IMR-90 (cell line): ENCODE measurements at regions not wholly inside any gene's neighbourhood (a gene's known extent, or its start where the extent isn't known, plus 50 kb on each side); places are given as distances from the start of the nearest gene placed in this dataset.

Source experiments
- ATAC-seq: fragments of 200-7000 bp; cut with Tn5 transposase; 2 replicates; pipeline ENCODE4 v1.9.1; 2020; ENCODE audit warnings: low read depth, mild to moderate bottlenecking, moderate library complexity
- BruUV-seq: library from RNA; stranded (reverse); fragments of 400-500 nt; replicated peaks from 2 replicates; lab custom pipeline; 2021; lab: Mats Ljungman, UMichigan
- CTCF ChIA-PET: fragments of 300-600 bp; formaldehyde crosslinking; extraction: SDS; loops from one replicate; lab custom pipeline; 2021; ENCODE audit warnings: antibody characterized with exemption; lab: Yijun Ruan, JAX
- POLR2A ChIA-PET: fragments of 300-600 bp; sonication (Branson Sonifier 250); formaldehyde crosslinking; loops from one replicate; lab custom pipeline; 2022; ENCODE audit warnings: antibody characterized with exemption; ENCODE audit not compliant: unreplicated experiment; lab: Charles Lee
- DNase-seq: peaks from one replicate; pipeline ENCODE4 v3.0.0; 2013
- H2AFZ ChIP-seq: replicated peaks from 2 replicates; pipeline ENCODE3; 2013; ENCODE audit warnings: low read length, mild to moderate bottlenecking; ENCODE audit not compliant: poor library complexity
- H2AK5ac ChIP-seq: 2 replicates; pipeline ENCODE4 v1.6.1; 2013; ENCODE audit warnings: low read depth, low read length, inconsistent platforms
- H2AK9ac ChIP-seq: replicated peaks from 2 replicates; pipeline ENCODE3; 2013; ENCODE audit warnings: mild to moderate bottlenecking, low read depth, low read length, moderate library complexity; ENCODE audit not compliant: poor library complexity
- H2BK120ac ChIP-seq: 2 replicates; pipeline ENCODE4 v1.6.1; 2013; ENCODE audit warnings: low read depth, low read length, inconsistent platforms
- H2BK15ac ChIP-seq: 3 replicates; pipeline ENCODE4 v1.6.1; 2013; ENCODE audit warnings: low read depth, low read length, inconsistent platforms
- H2BK20ac ChIP-seq: 2 replicates; pipeline ENCODE4 v1.6.1; 2013; ENCODE audit warnings: low read depth, mild to moderate bottlenecking, inconsistent platforms, low read length, moderate library complexity
- H2BK5ac ChIP-seq: 2 replicates; pipeline ENCODE4 v1.6.1; 2013; ENCODE audit warnings: mild to moderate bottlenecking, low read depth, low read length, inconsistent platforms; ENCODE audit not compliant: poor library complexity, severe bottlenecking
- H3K14ac ChIP-seq: replicated peaks from 2 replicates; pipeline ENCODE4 v1.6.1; 2013; ENCODE audit warnings: low read depth, low read length, inconsistent platforms
- H3K18ac ChIP-seq: 2 replicates; pipeline ENCODE4 v1.6.1; 2013; ENCODE audit warnings: low read depth, low read length, control low read depth
- H3K23ac ChIP-seq: 2 replicates; pipeline ENCODE4 v1.6.1; 2013; ENCODE audit warnings: low read depth, low read length, inconsistent platforms
- H3K27ac ChIP-seq: 2 replicates; pipeline ENCODE4 v1.5.1; 2013; ENCODE audit warnings: mild to moderate bottlenecking, control low read depth, low read length; ENCODE audit not compliant: insufficient read depth
- H3K27me3 ChIP-seq: 2 replicates; pipeline ENCODE4 v1.6.1; 2013; ENCODE audit warnings: low read length; ENCODE audit not compliant: control insufficient read depth, insufficient read depth
- H3K36me3 ChIP-seq: 2 replicates; pipeline ENCODE4 v1.6.1; 2013; ENCODE audit warnings: low read length, mixed read lengths; ENCODE audit not compliant: control insufficient read depth, insufficient read depth
- H3K4ac ChIP-seq: 2 replicates; pipeline ENCODE4 v1.6.1; 2013; ENCODE audit warnings: low read depth, low read length, inconsistent platforms
- H3K4me1 ChIP-seq: 2 replicates; pipeline ENCODE4 v1.6.1; 2013; ENCODE audit warnings: low read length, mixed read lengths; ENCODE audit not compliant: control insufficient read depth, insufficient read depth
- H3K4me2 ChIP-seq: 2 replicates; pipeline ENCODE4 v1.6.1; 2013; ENCODE audit warnings: low read depth, mild to moderate bottlenecking, control low read depth, low read length, moderate library complexity
- H3K4me3 ChIP-seq: 2 replicates; pipeline ENCODE4 v1.5.1; 2013; ENCODE audit warnings: low read depth, mild to moderate bottlenecking, control low read depth, low read length, moderate library complexity; ENCODE audit not compliant: insufficient read depth
- H3K56ac ChIP-seq: 2 replicates; pipeline ENCODE4 v1.6.1; 2013; ENCODE audit warnings: low read length, inconsistent platforms; ENCODE audit not compliant: insufficient read depth; ENCODE audit errors: extremely low read depth
- H3K79me1 ChIP-seq, 2 experiments: 2 replicates each; pipeline ENCODE4 v1.6.1; 2013; ENCODE audit warnings: low read length in 2 of 2, inconsistent platforms in 1 of 2, low read depth in 1 of 2
- H3K9ac ChIP-seq: 2 replicates; pipeline ENCODE4 v1.6.1; 2013; ENCODE audit warnings: low read depth, low read length, control low read depth
- H3K9me1 ChIP-seq: 2 replicates; pipeline ENCODE4 v1.6.1; 2013; ENCODE audit warnings: low read length, inconsistent platforms; ENCODE audit not compliant: insufficient read depth
- H3K9me3 ChIP-seq: 2 replicates; pipeline ENCODE4 v1.6.1; 2013; ENCODE audit warnings: low read length; ENCODE audit not compliant: control insufficient read depth, insufficient read depth
- H4K20me1 ChIP-seq: 2 replicates; pipeline ENCODE4 v1.6.1; 2013; ENCODE audit warnings: low read length, inconsistent platforms; ENCODE audit not compliant: insufficient read depth
- H4K5ac ChIP-seq: 2 replicates; pipeline ENCODE4 v1.6.1; 2013; ENCODE audit warnings: mild to moderate bottlenecking, low read depth, low read length, control low read depth
- H4K8ac ChIP-seq, 2 experiments: 2 replicates each; pipeline ENCODE4 v1.6.1; 2013; ENCODE audit warnings: low read depth in 2 of 2, low read length in 2 of 2, control low read depth in 1 of 2, inconsistent platforms in 1 of 2
- H4K91ac ChIP-seq: 2 replicates; pipeline ENCODE4 v1.6.1; 2013; ENCODE audit warnings: low read depth, low read length, inconsistent platforms; ENCODE audit not compliant: insufficient read depth
- MAZ ChIP-seq: IDR thresholded peaks from 2 replicates; pipeline ENCODE4 v1.6.1; 2012; ENCODE audit warnings: low read depth, mild to moderate bottlenecking, low read length, improper control_type of control experiment, moderate library complexity, borderline replicate concordance
- WGBS, 2 experiments: methylation state at CpG; one replicate each; pipeline versions ENCODE4 v1.1.5 to v1.1.7; 2013; ENCODE audit warnings: missing lambda C conversion rate in 2 of 2; ENCODE audit not compliant: insufficient read length in 1 of 2; ENCODE audit errors: extremely low coverage in 2 of 2; 5-methylcytosine and 5-hydroxymethylcytosine counted together
- dilution Hi-C: fragments of 300-500 bp; cut with HindIII; formaldehyde crosslinking; loops from one replicate; pipeline ENCODE4 v1.14.3; 2018; ENCODE audit warnings: low sequenced_read_pairs; ENCODE audit not compliant: unreplicated experiment
- in situ Hi-C: fragments of 300-500 bp; cut with MboI; formaldehyde crosslinking; loops from 3 replicates; pipeline ENCODE4 v1.14.3; 2019; ENCODE audit warnings: low sequenced_read_pairs, inconsistent platforms, mixed read lengths
- intact Hi-C: fragments of 100-400 bp; cut with micrococcal nuclease; formaldehyde crosslinking; loops from 2 replicates; pipeline ENCODE4 v1.10.0; 2022

DNA sequence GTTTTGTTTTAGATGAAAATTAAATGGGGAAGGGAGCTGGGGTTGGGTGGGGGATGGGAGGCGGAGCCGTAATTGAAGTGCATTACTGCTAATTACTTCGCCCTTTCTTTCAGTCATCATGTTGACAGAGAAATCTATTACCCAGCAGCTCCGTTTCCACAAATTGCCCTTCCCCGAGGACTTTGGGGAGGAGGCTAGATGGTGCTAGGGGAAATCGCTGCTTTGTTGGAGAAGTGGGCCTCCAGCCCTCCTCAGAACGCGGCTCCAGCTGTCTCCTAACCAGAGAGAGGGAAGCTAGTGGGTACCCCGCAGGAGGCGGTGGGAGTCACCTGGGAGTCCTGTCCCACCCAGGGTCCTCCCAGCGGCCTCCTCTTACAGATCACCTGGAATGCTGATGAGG is 130.9 kb upstream of the MYCN start:
- ChIA-PET CTCF (no interaction called here), POLR2A (no interaction called here)
- no peaks in the 10 kb centered on the region for H3K9me1 ChIP-seq
- H3K18ac ChIP-seq: no peak overlapping the region
- no CpG with 5 or more reads among the region's 11 CpGs for WGBS, 2 experiments
- H2BK15ac ChIP-seq: no peak overlapping the region
- H3K79me1 ChIP-seq: no peaks in the 10 kb centered on the region
- no peak overlapping the region for H3K27ac ChIP-seq
- H4K8ac ChIP-seq: no peak overlapping the region
- H3K4me3 ChIP-seq: no peak overlapping the region
- H2BK20ac ChIP-seq: no peak overlapping the region
- H3K9ac ChIP-seq: no peak overlapping the region
- H3K9me3 ChIP-seq: peaks cover 42% of the 10 kb centered on the region
- DNase-seq (no peak), ATAC-seq (no peak)
- H4K5ac ChIP-seq: no peak overlapping the region
- H3K56ac ChIP-seq: no peak overlapping the region
- no peak overlapping the region for H3K4me2 ChIP-seq
- no peak overlapping the region for H2AFZ ChIP-seq
- H2AK9ac ChIP-seq: no peak overlapping the region
- no peak overlapping the region for H3K4ac ChIP-seq
- dilution Hi-C loops (no loop called here), intact Hi-C loops (no loop called here), in situ Hi-C loops (no loop called here)
- H3K14ac ChIP-seq: no peak overlapping the region
- H4K91ac ChIP-seq: no peak overlapping the region
- no peaks in the 10 kb centered on the region for H3K36me3 ChIP-seq
- no peak for TF ChIP-seq MAZ
- no peaks in the 10 kb centered on the region for H4K20me1 ChIP-seq
- no TSS peak for BruUV-seq
- H3K27me3 ChIP-seq: no peaks in the 10 kb centered on the region
- H3K4me1 ChIP-seq: no peaks in the 10 kb centered on the region
- no peak overlapping the region for H2BK5ac ChIP-seq
- H2BK120ac ChIP-seq: no peak overlapping the region
- no peak overlapping the region for H3K23ac ChIP-seq
- H2AK5ac ChIP-seq: no peak overlapping the region
